ENCODE measurements at regions not wholly inside any gene's neighbourhood (a gene's known extent, or its start where the extent isn't known, plus 50 kb on each side); places are given as distances from the start of the nearest gene placed in this dataset.
"Not testable (repeated sequence)": the region's sequence is repeated elsewhere in the genome, so short reads cannot be mapped to it uniquely, and the experiment has no call there.

- WGBS: 89% methylated on average over 2 of the region's 2 CpGs
- DNase-seq (ENCODE audit: extremely low spot score): no peak
Observed at GRCh38 chr14:22230517-22230916, 358.5 kb downstream of the DAD1 start.

GRCh38 chr14:22227084-22227483 lies 361.9 kb downstream of the DAD1 start:
- H3K36me3 ChIP-seq (ENCODE audit: insufficient read depth): no peaks in the 10 kb centered on the region
- H3K4me1 ChIP-seq (ENCODE audit: insufficient read depth): no peaks in the 10 kb centered on the region
- 96% methylated on average over 4 of the region's 4 CpGs for WGBS
- no peak overlapping the region for H3K27ac ChIP-seq (ENCODE audit: low read depth)
- no peak for DNase-seq (ENCODE audit: extremely low spot score)
- H3K4me3 ChIP-seq (ENCODE audit: low read depth, low read length): no peak overlapping the region

More at GRCh38 chr14:22230517-22230916, 358.5 kb downstream of the DAD1 start:
- no peak overlapping the region for H3K4me3 ChIP-seq (ENCODE audit: low read depth, low read length)
- H3K27ac ChIP-seq (ENCODE audit: low read depth): no peak overlapping the region
- no peaks in the 10 kb centered on the region for H3K4me1 ChIP-seq (ENCODE audit: insufficient read depth)
- H3K36me3 ChIP-seq (ENCODE audit: insufficient read depth): no peaks in the 10 kb centered on the region

DNA sequence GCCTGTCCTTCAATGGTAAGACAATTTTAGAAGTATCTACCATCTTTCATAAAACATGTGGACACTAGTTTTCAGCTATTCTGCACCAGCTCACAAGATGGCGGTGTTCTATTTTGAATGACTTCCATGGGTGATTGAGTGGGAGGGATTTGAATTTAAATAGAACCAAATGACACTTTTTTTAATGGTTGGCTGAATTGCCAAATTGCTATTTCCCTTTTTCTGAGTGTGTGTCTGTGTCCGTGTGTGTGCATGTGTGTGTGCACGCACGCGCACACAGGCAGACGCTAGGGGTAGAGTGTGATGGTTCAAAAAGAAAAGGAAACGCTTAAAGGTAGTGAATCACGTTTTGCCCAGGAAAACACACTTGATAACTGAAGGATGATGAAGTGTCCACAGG lies 362.6 kb downstream of the DAD1 start:
- no peak for DNase-seq (ENCODE audit: extremely low spot score)

GRCh38 chr14:22225516-22226140 lies 363.4 kb downstream of the DAD1 start:
- Histone ChIP-seq H3K4me1 (ENCODE audit: insufficient read depth) (no peaks in the 10 kb centered on the region), H3K36me3 (ENCODE audit: insufficient read depth) (no peaks in the 10 kb centered on the region), H3K27ac (ENCODE audit: low read depth) (no peak overlapping the region), H3K4me3 (ENCODE audit: low read depth, low read length) (no peak overlapping the region)
- WGBS: 39% methylated on average over 4 of the region's 4 CpGs
- DNase-seq (ENCODE audit: extremely low spot score): no peak

More for the DNA sequence above, 362.6 kb downstream of the DAD1 start:
- no peaks in the 10 kb centered on the region for H3K36me3 ChIP-seq (ENCODE audit: insufficient read depth)
- no peaks in the 10 kb centered on the region for H3K4me1 ChIP-seq (ENCODE audit: insufficient read depth)
- no peak overlapping the region for H3K4me3 ChIP-seq (ENCODE audit: low read depth, low read length)
- WGBS: 84% methylated on average over 8 of the region's 8 CpGs
- no peak overlapping the region for H3K27ac ChIP-seq (ENCODE audit: low read depth)

DNA sequence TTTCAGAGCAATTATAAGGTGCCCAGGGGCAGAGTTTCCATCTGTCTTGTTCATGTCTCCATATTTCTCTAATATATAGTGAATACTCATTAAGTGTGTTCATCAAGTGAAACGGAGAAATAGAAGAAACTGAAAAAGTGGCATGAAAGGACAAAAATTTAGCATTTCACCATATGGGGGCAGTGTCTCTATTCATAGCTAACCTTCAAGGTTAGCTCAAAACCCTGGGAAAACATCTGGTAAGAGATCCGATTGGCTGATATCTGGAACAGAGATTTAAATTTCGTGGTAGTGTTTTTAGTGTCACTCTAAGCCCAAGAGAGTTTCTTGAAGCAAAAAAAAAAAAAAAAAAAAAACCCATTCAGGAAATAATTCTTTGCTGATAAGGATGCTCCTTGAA lies 367.5 kb downstream of the DAD1 start:
- H3K4me3 ChIP-seq (ENCODE audit: low read depth, low read length): no peak overlapping the region
- no peaks in the 10 kb centered on the region for H3K4me1 ChIP-seq (ENCODE audit: insufficient read depth)
- WGBS: 38% methylated on average over 3 of the region's 3 CpGs
- DNase-seq (ENCODE audit: extremely low spot score): no peak
- no peak overlapping the region for H3K27ac ChIP-seq (ENCODE audit: low read depth)
- H3K36me3 ChIP-seq (ENCODE audit: insufficient read depth): no peaks in the 10 kb centered on the region

- H3K4me1 ChIP-seq (ENCODE audit: insufficient read depth): no peaks in the 10 kb centered on the region
- DNase-seq (ENCODE audit: extremely low spot score): no peak
- H3K27ac ChIP-seq (ENCODE audit: low read depth): no peak overlapping the region
- no peak overlapping the region for H3K4me3 ChIP-seq (ENCODE audit: low read depth, low read length)
- WGBS: 18% methylated on average over 1 of the region's 1 CpG
- H3K36me3 ChIP-seq (ENCODE audit: insufficient read depth): no peaks in the 10 kb centered on the region
Observed at GRCh38 chr14:22220427-22220826, 368.6 kb downstream of the DAD1 start.

- Histone ChIP-seq H3K36me3 (ENCODE audit: insufficient read depth) (no peaks in the 10 kb centered on the region), H3K27ac (ENCODE audit: low read depth) (no peak overlapping the region), H3K4me1 (ENCODE audit: insufficient read depth) (no peaks in the 10 kb centered on the region), H3K4me3 (ENCODE audit: low read depth, low read length) (no peak overlapping the region)
- WGBS: 90% methylated on average over 3 of the region's 3 CpGs
- DNase-seq (ENCODE audit: extremely low spot score): no peak
Observed at GRCh38 chr14:22218728-22219127, 370.3 kb downstream of the DAD1 start.

DNA sequence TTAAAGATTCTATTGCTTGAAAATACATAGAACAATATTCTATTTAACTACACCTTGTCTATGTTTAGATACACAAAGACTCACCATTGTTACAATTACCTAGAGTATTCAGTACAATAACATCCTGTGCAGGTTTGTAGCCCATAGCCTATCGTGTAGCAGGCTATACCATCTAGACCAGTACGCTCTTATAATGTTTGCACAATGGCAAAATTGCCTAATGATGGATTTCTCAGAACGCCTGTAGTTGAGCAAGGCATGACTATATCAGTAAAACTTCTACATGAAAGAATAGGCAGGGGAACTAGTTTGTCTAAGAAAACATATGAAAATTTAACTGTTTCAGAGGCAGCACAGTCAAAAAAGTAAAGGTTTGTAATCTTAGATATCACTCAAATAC lies 375.9 kb downstream of the DAD1 start:
- Histone ChIP-seq H3K36me3 (ENCODE audit: insufficient read depth) (no peaks in the 10 kb centered on the region), H3K4me1 (ENCODE audit: insufficient read depth) (no peaks in the 10 kb centered on the region), H3K27ac (ENCODE audit: low read depth) (no peak overlapping the region), H3K4me3 (ENCODE audit: low read depth, low read length) (no peak overlapping the region)
- WGBS: 73% methylated on average over 3 of the region's 3 CpGs
- DNase-seq (ENCODE audit: extremely low spot score): no peak

DNA sequence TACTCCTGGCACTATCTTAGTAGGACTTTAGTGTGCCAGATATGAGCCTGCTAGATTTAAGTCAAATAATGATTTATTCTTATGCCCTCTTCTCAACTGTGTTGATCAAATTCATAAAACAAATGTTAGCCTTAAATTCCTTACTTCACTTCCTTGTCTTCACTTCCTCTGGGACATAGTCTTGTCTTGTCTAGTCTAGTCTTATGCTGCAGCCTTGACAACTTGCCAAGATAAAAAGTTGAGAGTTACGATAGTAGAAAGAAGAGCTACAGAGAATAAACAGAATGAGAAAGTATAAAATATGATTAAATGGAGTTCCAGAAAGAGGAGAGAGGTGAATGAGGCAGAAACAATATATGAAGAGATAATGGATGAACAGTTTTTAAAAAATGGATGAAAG lies 378.1 kb downstream of the DAD1 start:
- Histone ChIP-seq H3K27ac (ENCODE audit: low read depth) (no peak overlapping the region), H3K4me1 (ENCODE audit: insufficient read depth) (no peaks in the 10 kb centered on the region), H3K36me3 (ENCODE audit: insufficient read depth) (no peaks in the 10 kb centered on the region), H3K4me3 (ENCODE audit: low read depth, low read length) (no peak overlapping the region)
- WGBS: 22% methylated on average over 1 of the region's 1 CpG
- no peak for DNase-seq (ENCODE audit: extremely low spot score)

DNA sequence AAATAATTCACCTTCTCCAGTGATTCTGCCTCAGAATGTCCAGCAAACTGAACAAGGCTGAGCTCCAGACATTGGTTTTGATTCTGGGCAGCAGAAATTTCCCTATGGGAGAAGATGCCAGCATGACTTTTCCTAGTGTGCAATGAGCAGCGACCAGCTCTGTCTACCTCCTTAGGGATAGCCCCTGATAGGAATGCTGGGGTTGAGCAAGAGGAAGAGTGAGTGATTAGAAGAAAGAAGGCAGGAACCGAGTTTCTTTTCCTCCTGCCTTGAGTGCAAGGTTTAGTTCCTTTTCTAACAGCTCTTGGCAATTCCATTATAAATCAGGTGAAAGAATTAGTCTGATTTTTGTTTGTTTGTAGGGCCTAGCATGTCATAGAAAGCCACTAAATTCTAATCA lies 379.0 kb downstream of the DAD1 start:
- H3K4me1 ChIP-seq (ENCODE audit: insufficient read depth): no peaks in the 10 kb centered on the region
- H3K36me3 ChIP-seq (ENCODE audit: insufficient read depth): no peaks in the 10 kb centered on the region
- no peak overlapping the region for H3K4me3 ChIP-seq (ENCODE audit: low read depth, low read length)
- WGBS: 37% methylated on average over 2 of the region's 2 CpGs
- H3K27ac ChIP-seq (ENCODE audit: low read depth): no peak overlapping the region
- no peak for DNase-seq (ENCODE audit: extremely low spot score)

- no peak overlapping the region for H3K4me3 ChIP-seq (ENCODE audit: low read depth, low read length)
- H3K4me1 ChIP-seq (ENCODE audit: insufficient read depth): no peaks in the 10 kb centered on the region
- DNase-seq (ENCODE audit: extremely low spot score): no peak
- H3K36me3 ChIP-seq (ENCODE audit: insufficient read depth): no peaks in the 10 kb centered on the region
- H3K27ac ChIP-seq (ENCODE audit: low read depth): no peak overlapping the region
- 89% methylated on average over 5 of the region's 5 CpGs for WGBS
Observed at GRCh38 chr14:22203036-22203435, 386.0 kb downstream of the DAD1 start.

GRCh38 chr14:22202313-22202712 lies 386.7 kb downstream of the DAD1 start:
- H3K4me1 ChIP-seq (ENCODE audit: insufficient read depth): no peaks in the 10 kb centered on the region
- WGBS: 63% methylated on average over 2 of the region's 2 CpGs

DNA sequence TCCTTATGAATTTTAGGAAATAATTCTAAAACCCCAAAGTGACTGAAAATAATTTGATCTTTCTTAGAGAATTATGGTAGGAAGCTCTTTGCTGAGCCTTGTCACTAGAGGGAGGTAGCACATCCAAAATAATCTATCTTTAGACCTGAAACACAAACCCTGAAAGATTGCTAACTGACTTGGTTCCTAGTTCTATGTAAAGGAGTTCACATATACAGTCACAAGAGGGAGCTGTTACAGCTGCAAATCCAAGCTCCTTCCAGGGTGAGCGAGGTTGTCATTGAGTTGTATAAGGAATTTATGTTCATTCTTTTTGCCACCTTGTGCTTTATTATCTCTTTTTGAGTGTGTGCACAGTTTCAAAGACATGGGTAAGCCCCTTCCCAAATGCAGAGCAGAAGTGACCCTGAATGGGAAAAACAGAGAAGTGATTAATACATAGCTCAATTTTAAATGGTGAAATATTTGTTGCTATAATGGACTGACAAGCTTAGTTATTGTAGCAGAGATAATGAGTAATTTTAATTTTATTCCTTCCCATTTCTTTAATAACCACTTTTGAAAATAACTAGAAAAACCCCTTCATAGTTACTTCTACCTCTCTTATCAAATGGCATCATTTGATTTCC lies 387.9 kb downstream of the DAD1 start:
- Histone ChIP-seq H3K27ac (ENCODE audit: low read depth) (no peak overlapping the region), H3K36me3 (ENCODE audit: insufficient read depth) (no peaks in the 10 kb centered on the region), H3K4me1 (ENCODE audit: insufficient read depth) (no peaks in the 10 kb centered on the region), H3K4me3 (ENCODE audit: low read depth, low read length) (no peak overlapping the region)
- no peak for DNase-seq (ENCODE audit: extremely low spot score)
- 18% methylated on average over 1 of the region's 1 CpG for WGBS

More at GRCh38 chr14:22202313-22202712, 386.7 kb downstream of the DAD1 start:
- DNase-seq (ENCODE audit: extremely low spot score): no peak
- H3K36me3 ChIP-seq (ENCODE audit: insufficient read depth): no peaks in the 10 kb centered on the region
- H3K4me3 ChIP-seq (ENCODE audit: low read depth, low read length): no peak overlapping the region
- no peak overlapping the region for H3K27ac ChIP-seq (ENCODE audit: low read depth)

- WGBS: 91% methylated on average over 2 of the region's 2 CpGs
- not testable (repeated sequence) for H3K36me3 ChIP-seq (ENCODE audit: insufficient read depth); H3K27ac ChIP-seq (ENCODE audit: low read depth); DNase-seq (ENCODE audit: extremely low spot score); H3K4me3 ChIP-seq (ENCODE audit: low read depth, low read length); H3K4me1 ChIP-seq (ENCODE audit: insufficient read depth)
Observed at GRCh38 chr14:22200131-22200530, 388.9 kb downstream of the DAD1 start.

Data from urinary bladder (tissue), 3 donors.